LNCAP (cell line): ENCODE measurements at regions not wholly inside any gene's neighbourhood (a gene's known extent, or its start where the extent isn't known, plus 50 kb on each side); places are given as distances from the start of the nearest gene placed in this dataset.

ENCODE experiments used
- TF ChIP-seq, protein P1 (sequence below): fragments of 450-650 bp; IDR thresholded peaks from 2 replicates; pipeline ENCODE4 v1.5.1; 2017; ENCODE audit warnings: mild to moderate bottlenecking

- TF ChIP-seq, protein P1, sequence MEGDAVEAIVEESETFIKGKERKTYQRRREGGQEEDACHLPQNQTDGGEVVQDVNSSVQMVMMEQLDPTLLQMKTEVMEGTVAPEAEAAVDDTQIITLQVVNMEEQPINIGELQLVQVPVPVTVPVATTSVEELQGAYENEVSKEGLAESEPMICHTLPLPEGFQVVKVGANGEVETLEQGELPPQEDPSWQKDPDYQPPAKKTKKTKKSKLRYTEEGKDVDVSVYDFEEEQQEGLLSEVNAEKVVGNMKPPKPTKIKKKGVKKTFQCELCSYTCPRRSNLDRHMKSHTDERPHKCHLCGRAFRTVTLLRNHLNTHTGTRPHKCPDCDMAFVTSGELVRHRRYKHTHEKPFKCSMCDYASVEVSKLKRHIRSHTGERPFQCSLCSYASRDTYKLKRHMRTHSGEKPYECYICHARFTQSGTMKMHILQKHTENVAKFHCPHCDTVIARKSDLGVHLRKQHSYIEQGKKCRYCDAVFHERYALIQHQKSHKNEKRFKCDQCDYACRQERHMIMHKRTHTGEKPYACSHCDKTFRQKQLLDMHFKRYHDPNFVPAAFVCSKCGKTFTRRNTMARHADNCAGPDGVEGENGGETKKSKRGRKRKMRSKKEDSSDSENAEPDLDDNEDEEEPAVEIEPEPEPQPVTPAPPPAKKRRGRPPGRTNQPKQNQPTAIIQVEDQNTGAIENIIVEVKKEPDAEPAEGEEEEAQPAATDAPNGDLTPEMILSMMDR, result no peak
Measured at GRCh38 chr1:193525917-193526710, 339.7 kb upstream of the B3GALT2 start.

DNA sequence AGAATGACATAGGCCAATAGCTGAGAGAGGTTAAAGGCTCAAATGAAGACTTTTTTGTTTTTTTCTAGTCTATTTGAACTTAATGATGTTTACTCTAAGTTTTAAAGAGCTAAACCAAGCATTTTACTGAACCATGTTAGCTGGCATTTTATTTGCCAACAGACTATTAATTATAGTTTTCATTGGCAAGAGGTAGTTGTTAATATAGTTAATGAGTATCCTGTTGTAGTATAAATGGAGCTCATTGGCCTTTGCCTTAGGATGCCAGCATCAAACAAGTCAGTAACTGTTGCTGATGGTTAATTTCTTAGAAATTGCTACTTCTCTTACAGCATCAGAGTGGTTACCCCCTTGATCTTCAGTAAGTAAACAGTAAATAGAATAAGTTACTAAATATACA, 339.0 kb upstream of the B3GALT2 start:
- TF ChIP-seq, protein P1, result no peak

GRCh38 chr1:193524616-193525015, 338.2 kb upstream of the B3GALT2 start:
- TF ChIP-seq, protein P1, result no peak

DNA sequence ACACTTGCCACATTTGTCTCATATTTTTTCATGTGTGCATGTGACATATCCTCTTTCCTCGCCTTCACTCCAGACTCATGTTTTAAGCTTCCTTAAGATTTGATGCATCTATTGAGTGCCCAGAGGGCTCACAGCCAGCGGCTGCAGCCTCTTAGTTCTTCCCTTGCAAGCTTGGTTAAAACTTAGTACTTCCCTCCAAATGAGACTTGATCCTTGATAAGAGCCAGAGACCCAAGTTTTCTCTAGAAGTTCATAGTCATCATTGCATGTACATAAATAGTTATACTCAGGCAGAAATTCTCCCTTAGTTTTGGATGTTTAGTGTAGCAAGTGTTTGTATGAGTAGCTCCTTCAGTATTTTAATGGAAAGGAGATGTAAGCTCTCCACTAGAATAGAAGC, 337.6 kb upstream of the B3GALT2 start:
- TF ChIP-seq, protein P1, result no peak

DNA sequence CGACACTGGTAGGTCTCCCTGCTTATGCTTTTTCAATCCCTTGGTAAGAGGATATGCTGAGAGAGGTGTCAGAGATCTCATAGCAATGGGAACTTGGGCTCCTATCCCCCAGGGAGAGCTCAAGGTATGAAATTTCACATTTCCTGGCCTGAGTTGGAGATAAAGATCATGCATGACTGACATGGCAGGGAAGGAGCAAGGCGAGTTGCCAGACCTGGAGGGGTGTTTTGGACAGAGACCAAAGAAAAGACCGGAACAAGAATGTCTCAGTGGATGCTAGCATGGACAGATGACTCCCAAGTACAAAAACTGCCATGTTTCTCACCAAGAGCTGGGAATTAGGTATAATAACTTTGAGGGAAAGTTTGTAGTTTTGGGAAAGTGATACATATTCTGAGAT, 334.1 kb upstream of the B3GALT2 start:
- TF ChIP-seq, protein P1, result no peak

DNA sequence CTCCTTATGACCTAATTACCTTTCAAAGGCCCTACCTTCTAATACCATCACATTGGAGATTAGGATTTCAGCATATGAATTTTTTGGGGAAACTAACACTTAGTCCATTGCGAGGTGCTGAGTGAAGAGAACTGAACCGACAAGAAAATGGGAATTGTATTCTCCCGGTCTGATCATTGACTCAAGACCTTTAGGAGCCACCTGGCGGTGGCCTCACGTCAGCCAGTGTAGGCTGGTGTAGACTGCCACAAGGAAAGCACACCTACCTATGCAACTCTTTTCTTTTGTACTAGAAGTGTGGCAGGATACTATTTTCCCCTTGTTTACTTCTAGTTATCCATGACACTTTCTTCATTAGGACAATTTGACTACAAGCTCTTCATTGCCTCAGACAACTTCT, 333.5 kb upstream of the B3GALT2 start:
- TF ChIP-seq, protein P1, result peak; percentile 44

DNA sequence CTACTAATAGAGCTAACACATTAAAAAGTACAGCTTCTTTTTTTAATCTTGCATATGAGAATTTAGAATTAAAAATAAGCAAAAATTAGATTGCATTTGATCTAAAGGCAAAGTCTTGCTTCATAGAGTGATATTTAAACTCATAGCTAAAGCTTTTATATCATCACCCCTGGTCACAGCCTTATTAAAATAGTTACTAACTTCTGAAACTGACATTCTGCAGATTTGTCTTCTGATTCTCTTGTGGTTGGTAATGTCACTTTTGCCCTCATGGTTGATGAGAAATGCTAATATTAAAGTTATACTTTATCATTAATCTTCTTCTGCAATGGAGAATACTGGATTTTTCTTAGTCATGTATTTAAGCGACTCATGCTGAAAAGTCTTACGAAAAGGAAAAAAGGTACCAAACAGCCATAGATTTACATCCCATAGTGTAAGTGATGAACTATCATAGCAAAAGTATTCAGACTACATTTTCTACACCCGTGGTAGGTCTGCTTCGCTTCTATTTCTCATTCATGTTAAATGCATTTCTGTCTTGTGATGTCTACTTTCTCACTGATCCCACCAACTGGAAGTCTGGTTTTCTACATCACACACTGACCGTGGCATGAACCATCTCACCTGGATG, 330.5 kb upstream of the B3GALT2 start:
- TF ChIP-seq, protein P1, result no peak
